Kidney (tissue), 13 donors: ENCODE measurements at regions not wholly inside any gene's neighbourhood (a gene's known extent, or its start where the extent isn't known, plus 50 kb on each side); places are given as distances from the start of the nearest gene placed in this dataset.

Source experiments
- DNase-seq, 5 donors: peaks; one replicate each; pipeline ENCODE4 v3.0.0-alpha.2; 2013 to 2020
- FAIRE-seq: peaks from 2 replicates; lab custom pipeline; 2012; peaks lifted over from hg19 to GRCh38; lab: Jason Lieb, UNC
- H3K27ac ChIP-seq, 2 donors: one replicate each; pipeline ENCODE4 v1.7.0; 2013; ENCODE audit warnings: low read depth in 2 of 2, low read length in 2 of 2, inconsistent platforms in 1 of 2
- H3K27me3 ChIP-seq: one replicate; pipeline ENCODE4 v1.7.1; 2013; ENCODE audit warnings: low read length, inconsistent platforms; ENCODE audit not compliant: control insufficient read depth, insufficient read depth
- H3K36me3 ChIP-seq, 3 donors: one replicate each; pipeline versions ENCODE4 v1.7.0 to v1.7.1; 2013; ENCODE audit warnings: low read length in 3 of 3, control low read depth in 1 of 3, inconsistent platforms in 1 of 3; ENCODE audit not compliant: insufficient read depth in 3 of 3, control insufficient read depth in 2 of 3
- H3K4me1 ChIP-seq, 3 donors: one replicate each; pipeline versions ENCODE4 v1.7.0 to v1.7.1; 2013; ENCODE audit warnings: low read length in 3 of 3, inconsistent platforms in 1 of 3, low read depth in 1 of 3; ENCODE audit not compliant: control insufficient read depth in 2 of 3, insufficient read depth in 2 of 3
- H3K4me3 ChIP-seq, 3 donors: one replicate each; pipeline versions ENCODE4 v1.7.0 to v1.8.1; 2013; ENCODE audit warnings: low read length in 3 of 3, control low read depth in 1 of 3, inconsistent platforms in 1 of 3
- H3K9ac ChIP-seq, 3 donors: one replicate each; pipeline versions ENCODE4 v1.7.0 to v1.7.1; 2013; ENCODE audit warnings: low read length in 3 of 3, control low read depth in 1 of 3, inconsistent platforms in 1 of 3
- H3K9me3 ChIP-seq, 3 donors: one replicate each; pipeline versions ENCODE4 v1.7.0 to v1.7.1; 2013; ENCODE audit warnings: low read length in 3 of 3, control low read depth in 1 of 3, inconsistent platforms in 1 of 3; ENCODE audit not compliant: control insufficient read depth in 2 of 3, insufficient read depth in 1 of 3
- CTCF ChIP-seq: IDR thresholded peaks from 3 replicates; pipeline ENCODE4 v1.5.1; 2012; ENCODE audit warnings: mild to moderate bottlenecking, moderate library complexity, borderline replicate concordance; ENCODE audit not compliant: insufficient read depth; ENCODE audit errors: extremely low read depth
- intact Hi-C: fragments of 100-400 bp; cut with DNase I; formaldehyde crosslinking; loops from one replicate; pipeline ENCODE4 v1.11.1; 2022
- donor health status: control.
- donor health status: control.
- donor health status: control.
- donor health status: control.
- donor health status: control.
- donor health status: DM: yes; HTN: yes; CAD: no.
- donor health status: Normal renal cell carcinoma (clear cell type).

- DNase-seq, result peak in 2 of 5 donors; percentile 37 to 77
- H3K9ac ChIP-seq, result no peak overlapping the region
- no peak overlapping the region for H3K27ac ChIP-seq
- no peak for TF ChIP-seq CTCF
- H3K4me3 ChIP-seq, result no peak overlapping the region
- no peak for FAIRE-seq
- no peaks in the 10 kb centered on the region for H3K36me3 ChIP-seq
- no peaks in the 10 kb centered on the region for H3K9me3 ChIP-seq
- intact Hi-C loops, result no loop called here
- H3K27me3 ChIP-seq, result no peaks in the 10 kb centered on the region
- no peaks in the 10 kb centered on the region for H3K4me1 ChIP-seq
Measured at GRCh38 chr2:121075641-121076497, 209.1 kb downstream of the TFCP2L1 start.

GRCh38 chr2:121076498-121076820 is 208.5 kb downstream of the TFCP2L1 start:
- intact Hi-C loops, result no loop called here
- H3K4me3 ChIP-seq, result no peak overlapping the region
- H3K9ac ChIP-seq, result no peak overlapping the region
- H3K4me1 ChIP-seq, result no peaks in the 10 kb centered on the region
- no peaks in the 10 kb centered on the region for H3K27me3 ChIP-seq
- no peak for TF ChIP-seq CTCF
- no peaks in the 10 kb centered on the region for H3K9me3 ChIP-seq
- DNase-seq (no peak), FAIRE-seq (no peak)
- H3K27ac ChIP-seq, result no peak overlapping the region
- H3K36me3 ChIP-seq, result no peaks in the 10 kb centered on the region

DNA sequence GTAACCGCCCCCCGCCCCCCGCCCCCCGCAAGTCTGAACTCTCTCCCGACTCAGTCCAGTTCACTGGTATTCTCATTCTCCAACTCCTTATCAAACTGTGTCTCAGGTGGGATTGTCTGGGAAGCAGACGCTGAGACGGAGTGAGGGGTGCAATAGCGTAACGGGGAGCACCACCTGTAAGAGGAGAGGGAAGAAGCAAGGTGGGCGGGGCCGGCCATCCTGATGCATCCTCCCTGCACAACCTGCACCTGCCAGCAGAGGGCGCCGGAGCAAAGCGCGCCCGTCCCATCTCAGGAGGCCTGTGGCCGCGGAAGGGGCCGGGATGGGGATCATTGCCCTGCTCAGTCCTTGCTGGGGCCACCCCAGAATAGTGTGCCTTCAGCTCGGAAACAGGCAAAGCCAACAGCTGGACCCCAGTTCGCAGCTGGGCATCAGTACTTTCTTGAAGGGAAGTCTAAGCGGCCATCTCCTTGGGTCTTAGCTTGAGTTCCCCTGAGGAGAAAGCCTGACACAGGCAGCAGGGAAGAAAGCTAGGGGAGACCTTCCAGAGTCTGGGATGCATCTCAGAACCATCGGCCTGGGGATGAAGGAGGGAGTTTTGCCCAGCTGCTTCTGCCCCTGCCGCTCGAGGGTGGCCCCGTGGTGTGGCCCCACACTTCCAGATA is 208.0 kb downstream of the TFCP2L1 start:
- no peaks in the 10 kb centered on the region for H3K36me3 ChIP-seq
- DNase-seq (peak in 4 of 5 donors; percentile 54 to 78 (median 62)), FAIRE-seq (no peak)
- H3K27ac ChIP-seq, result no peak overlapping the region
- peak; percentile 63 for TF ChIP-seq CTCF
- H3K27me3 ChIP-seq, result no peaks in the 10 kb centered on the region
- H3K9ac ChIP-seq, result no peak overlapping the region
- intact Hi-C loops, result no loop called here
- no peaks in the 10 kb centered on the region for H3K9me3 ChIP-seq
- no peak overlapping the region for H3K4me3 ChIP-seq
- H3K4me1 ChIP-seq, result no peaks in the 10 kb centered on the region
